Transverse colon (tissue), 4 donors: ENCODE measurements at regions not wholly inside any gene's neighbourhood (a gene's known extent, or its start where the extent isn't known, plus 50 kb on each side); places are given as distances from the start of the nearest gene placed in this dataset.

Experiments
- DNase-seq: peaks from one replicate; pipeline ENCODE4 v3.0.0-alpha.2; 2019
- H3K27ac ChIP-seq, 4 donors: fragments of 200-600 bp; sonication (generic); 2 replicates each; pipeline ENCODE4 v1.5.1; 2016 to 2018; ENCODE audit warnings: inconsistent platforms in 4 of 4
- H3K27me3 ChIP-seq: fragments of 200-600 bp; sonication (generic); 2 replicates; pipeline ENCODE4 v1.5.1; 2017; ENCODE audit warnings: inconsistent platforms
- H3K36me3 ChIP-seq, 4 donors: fragments of 200-600 bp; sonication (generic); 2 replicates each; pipeline ENCODE4 v1.5.1; 2017 to 2019; ENCODE audit warnings: inconsistent platforms in 4 of 4
- H3K4me1 ChIP-seq, 4 donors: fragments of 200-600 bp; sonication (generic); 2 replicates each; pipeline ENCODE4 v1.5.1; 2017 to 2020; ENCODE audit warnings: inconsistent platforms in 4 of 4
- H3K4me3 ChIP-seq, 4 donors: fragments of 200-600 bp; sonication (generic); 1 replicate in 1 of 4; 2 replicates in 3 of 4; pipeline versions ENCODE4 v1.5.1 to v1.6.1; 2017 to 2019; ENCODE audit warnings: inconsistent platforms in 4 of 4
- H3K9me3 ChIP-seq, 2 donors: fragments of 200-600 bp; sonication (generic); 2 replicates each; pipeline ENCODE4 v1.5.1; 2017 to 2019; ENCODE audit warnings: inconsistent platforms in 2 of 2
- EP300 ChIP-seq: sonication (generic); formaldehyde crosslinking; IDR thresholded peaks from one replicate; pipeline ENCODE4 v1.6.1; 2017; ENCODE audit warnings: antibody characterized with exemption, low read depth
- POLR2A ChIP-seq: fragments of 450-650 bp; IDR thresholded peaks from one replicate; pipeline ENCODE4 v1.6.1; 2016; ENCODE audit warnings: antibody characterized with exemption, mild to moderate bottlenecking, moderate library complexity
- POLR2AphosphoS5 ChIP-seq, 3 donors: sonication (generic); formaldehyde crosslinking; IDR thresholded peaks; one replicate each; pipeline ENCODE4 v1.6.1; 2016; ENCODE audit warnings: antibody characterized with exemption in 3 of 3
- whole genome bisulfite sequencing, 2 donors: methylation state at CpG; one replicate each; pipeline ENCODE4 v1.1.5; 2018; ENCODE audit warnings: low coverage in 1 of 2; 5-methylcytosine and 5-hydroxymethylcytosine counted together
- in situ Hi-C, 4 donors: fragments of 200-750 bp; cut with MboI; loops; one replicate each; pipeline versions ENCODE4 v1.15.0 to v1.15.1; 2017; ENCODE audit warnings: low sequenced_read_pairs in 3 of 4, low pct_ligation_motif_present in 1 of 4, low pct_unique_long_range_greater_than_20kb in 1 of 4
- intact Hi-C: fragments of 100-400 bp; cut with DNase I; formaldehyde crosslinking; loops from one replicate; pipeline ENCODE4 v1.15.1; 2023; ENCODE audit warnings: low total_unique reads
- TF ChIP-seq, protein P1 (sequence below), 5 experiments: fragments of 200-600 bp in 3 of 5; fragments of 450-650 bp in 2 of 5; sonication (generic) in 3 of 5; IDR thresholded peaks; 1 replicate in 2 of 5; 2 replicates in 3 of 5; pipeline ENCODE4 v1.5.1; 2016 to 2017; ENCODE audit warnings: antibody characterized with exemption in 5 of 5, inconsistent platforms in 3 of 5, mild to moderate bottlenecking in 2 of 5, moderate library complexity in 1 of 5

DNA sequence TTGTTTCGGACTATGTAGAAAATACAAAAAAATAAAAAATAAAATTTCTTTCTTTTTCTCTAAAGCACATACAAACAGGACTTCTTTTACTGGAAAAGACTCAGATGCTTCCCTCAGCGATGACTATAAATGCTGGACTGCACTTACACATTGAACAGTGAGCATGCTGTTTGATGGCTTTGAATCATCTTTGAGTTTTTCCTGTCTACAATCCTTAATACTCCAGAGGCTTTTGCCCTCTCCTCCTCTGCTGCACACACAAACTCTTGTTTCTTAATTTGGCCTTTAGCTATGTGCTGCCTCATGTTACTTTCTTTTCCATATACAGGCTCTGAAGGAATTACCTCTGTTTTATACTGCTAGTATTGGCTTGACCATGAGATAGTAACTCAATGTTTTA, 575.1 kb downstream of the EPHA3 start:
- H3K4me1 ChIP-seq = no peaks in the 10 kb centered on the region
- in situ Hi-C loops (no loop called here), intact Hi-C loops (no loop called here)
- WGBS, 2 donors = 76 to 79% methylated on average over 2 of the region's 2 CpGs
- no peaks in the 10 kb centered on the region for H3K27me3 ChIP-seq
- H3K27ac ChIP-seq = no peak overlapping the region
- no peak overlapping the region for H3K4me3 ChIP-seq
- no peak for TF ChIP-seq EP300
- TF ChIP-seq, protein P1, sequence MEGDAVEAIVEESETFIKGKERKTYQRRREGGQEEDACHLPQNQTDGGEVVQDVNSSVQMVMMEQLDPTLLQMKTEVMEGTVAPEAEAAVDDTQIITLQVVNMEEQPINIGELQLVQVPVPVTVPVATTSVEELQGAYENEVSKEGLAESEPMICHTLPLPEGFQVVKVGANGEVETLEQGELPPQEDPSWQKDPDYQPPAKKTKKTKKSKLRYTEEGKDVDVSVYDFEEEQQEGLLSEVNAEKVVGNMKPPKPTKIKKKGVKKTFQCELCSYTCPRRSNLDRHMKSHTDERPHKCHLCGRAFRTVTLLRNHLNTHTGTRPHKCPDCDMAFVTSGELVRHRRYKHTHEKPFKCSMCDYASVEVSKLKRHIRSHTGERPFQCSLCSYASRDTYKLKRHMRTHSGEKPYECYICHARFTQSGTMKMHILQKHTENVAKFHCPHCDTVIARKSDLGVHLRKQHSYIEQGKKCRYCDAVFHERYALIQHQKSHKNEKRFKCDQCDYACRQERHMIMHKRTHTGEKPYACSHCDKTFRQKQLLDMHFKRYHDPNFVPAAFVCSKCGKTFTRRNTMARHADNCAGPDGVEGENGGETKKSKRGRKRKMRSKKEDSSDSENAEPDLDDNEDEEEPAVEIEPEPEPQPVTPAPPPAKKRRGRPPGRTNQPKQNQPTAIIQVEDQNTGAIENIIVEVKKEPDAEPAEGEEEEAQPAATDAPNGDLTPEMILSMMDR (IDR thresholded peaks at IDR 0.05) = no peak
- TF ChIP-seq POLR2AphosphoS5 (IDR thresholded peaks at IDR 0.05) = no peak
- TF ChIP-seq POLR2A = no peak
- DNase-seq = no peak
- H3K9me3 ChIP-seq = no peaks in the 10 kb centered on the region
- H3K36me3 ChIP-seq = no peaks in the 10 kb centered on the region

DNA sequence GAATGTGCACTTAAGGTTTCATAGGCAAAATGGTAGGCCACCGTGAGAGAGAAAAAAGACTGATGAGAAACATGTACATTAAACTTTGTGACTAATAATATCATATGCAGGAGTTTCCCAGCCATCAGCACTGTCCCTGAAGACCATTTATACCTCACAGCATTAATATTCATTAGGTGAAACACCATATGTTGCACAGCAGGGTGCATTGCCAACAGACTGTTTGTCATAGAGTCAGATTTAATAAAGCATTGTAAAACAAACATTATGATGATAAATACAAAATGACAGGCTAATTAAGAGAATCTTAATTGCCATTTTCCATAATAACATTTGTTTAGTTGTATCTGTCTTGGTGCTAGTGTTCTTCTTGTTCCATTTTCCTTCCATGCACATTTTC, 578.3 kb downstream of the EPHA3 start:
- no peaks in the 10 kb centered on the region for H3K9me3 ChIP-seq
- intact Hi-C loops = no loop called here
- H3K4me1 ChIP-seq = no peaks in the 10 kb centered on the region
- in situ Hi-C loops = no loop called here
- no peak overlapping the region for H3K27ac ChIP-seq
- no peaks in the 10 kb centered on the region for H3K27me3 ChIP-seq
- TF ChIP-seq EP300 (no peak), POLR2AphosphoS5 (IDR thresholded peaks at IDR 0.05) (no peak), POLR2A (no peak)
- TF ChIP-seq, protein P1 (IDR thresholded peaks at IDR 0.05) = no peak
- no peak for DNase-seq
- H3K36me3 ChIP-seq = no peaks in the 10 kb centered on the region
- 96 to 100% methylated on average over 1 of the region's 1 CpG for WGBS, 2 donors
- H3K4me3 ChIP-seq = no peak overlapping the region

DNA sequence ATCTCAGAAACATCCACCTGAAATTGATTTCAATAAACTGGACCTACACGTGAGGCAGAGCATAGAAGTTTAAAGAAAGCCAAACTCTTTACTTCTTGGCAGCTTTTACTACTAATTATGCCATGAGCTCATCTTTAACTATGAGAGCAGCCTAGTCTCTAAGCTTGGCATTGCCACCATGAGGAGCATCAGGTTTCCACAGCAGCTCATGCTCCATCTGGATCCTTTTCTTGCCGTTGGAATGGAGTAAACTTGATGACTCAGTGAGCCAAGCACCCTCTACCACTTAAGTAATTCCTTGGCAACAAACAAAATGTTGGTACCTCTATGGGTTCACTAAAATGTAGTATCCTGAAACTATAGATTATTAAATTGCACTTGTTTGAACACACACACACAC, 583.2 kb downstream of the EPHA3 start:
- intact Hi-C loops = no loop called here
- no peaks in the 10 kb centered on the region for H3K36me3 ChIP-seq
- TF ChIP-seq POLR2A (no peak), EP300 (no peak), POLR2AphosphoS5 (IDR thresholded peaks at IDR 0.05) (no peak)
- TF ChIP-seq, protein P1 (IDR thresholded peaks at IDR 0.05) = no peak
- H3K4me1 ChIP-seq = no peaks in the 10 kb centered on the region
- no peaks in the 10 kb centered on the region for H3K9me3 ChIP-seq
- in situ Hi-C loops = no loop called here
- H3K27me3 ChIP-seq = no peaks in the 10 kb centered on the region
- DNase-seq = no peak
- H3K27ac ChIP-seq = no peak overlapping the region
- 39 to 41% methylated on average over 2 of the region's 2 CpGs for WGBS, 2 donors
- no peak overlapping the region for H3K4me3 ChIP-seq

DNA sequence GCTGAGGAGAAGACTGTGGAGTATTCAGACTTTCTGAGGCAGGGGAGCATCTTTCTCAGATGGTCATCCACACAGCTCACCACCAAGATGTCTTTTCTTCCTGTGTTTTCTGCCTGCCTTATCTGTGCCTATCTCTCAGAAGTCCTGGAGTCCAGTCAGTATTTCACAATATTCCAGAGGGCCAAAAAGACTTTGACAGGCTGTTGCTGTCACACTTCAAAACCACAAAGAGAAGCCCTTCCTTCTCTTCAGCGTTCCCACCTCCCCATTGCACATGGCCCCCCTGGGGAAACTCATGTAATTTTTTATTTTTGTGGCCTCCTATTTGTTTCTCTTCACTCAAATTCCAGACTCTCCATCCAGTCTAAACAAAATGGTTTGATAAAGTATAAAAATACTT, 585.2 kb downstream of the EPHA3 start:
- H3K4me3 ChIP-seq = no peak overlapping the region
- no peak overlapping the region for H3K27ac ChIP-seq
- H3K4me1 ChIP-seq = peaks cover 0 to 7% (median 4%) of the 10 kb centered on the region in 4 donors
- H3K36me3 ChIP-seq = no peaks in the 10 kb centered on the region
- WGBS, 2 donors = 43 to 80% methylated on average over 1 of the region's 1 CpG
- no peaks in the 10 kb centered on the region for H3K27me3 ChIP-seq
- in situ Hi-C loops (no loop called here), intact Hi-C loops (no loop called here)
- no peaks in the 10 kb centered on the region for H3K9me3 ChIP-seq
- DNase-seq = no peak
- TF ChIP-seq EP300 (no peak), POLR2A (no peak), POLR2AphosphoS5 (IDR thresholded peaks at IDR 0.05) (no peak)
- TF ChIP-seq, protein P1 (IDR thresholded peaks at IDR 0.05) = no peak
